Hematopoietic multipotent progenitor cell treated with erythropoietin and hydrocortisone succinate and interleukin-3 and kit ligand, for 6 days (in vitro differentiated cells): ENCODE measurements at regions not wholly inside any gene's neighbourhood (a gene's known extent, or its start where the extent isn't known, plus 50 kb on each side); places are given as distances from the start of the nearest gene placed in this dataset.

Experiments used
- DNase-seq: peaks from one replicate; pipeline ENCODE4 v3.0.0-alpha.2; 2015

- DNase-seq: no peak
These were observed 149.2 kb upstream of the BTG1 start for GRCh38 chr12:92294676-92295440.

GRCh38 chr12:92292016-92292415 lies 146.4 kb upstream of the BTG1 start:
- DNase-seq: no peak

- no peak for DNase-seq
These were observed 145.2 kb upstream of the BTG1 start for GRCh38 chr12:92290886-92291285.

GRCh38 chr12:92290350-92290695 lies 144.7 kb upstream of the BTG1 start:
- DNase-seq: no peak

- no peak for DNase-seq
These were observed 144.1 kb upstream of the BTG1 start for GRCh38 chr12:92289629-92290349.

GRCh38 chr12:92288561-92288960 lies 142.9 kb upstream of the BTG1 start:
- DNase-seq: no peak

- no peak for DNase-seq
These were observed 132.8 kb upstream of the BTG1 start for GRCh38 chr12:92278378-92278828.

GRCh38 chr12:92277795-92278194 lies 132.1 kb upstream of the BTG1 start:
- no peak for DNase-seq

- DNase-seq: no peak
These were observed 130.6 kb upstream of the BTG1 start for GRCh38 chr12:92276276-92276675.

- peak; percentile 43 for DNase-seq
These were observed 130.0 kb upstream of the BTG1 start for GRCh38 chr12:92275443-92276154.

- DNase-seq: no peak
These were observed 127.4 kb upstream of the BTG1 start for GRCh38 chr12:92273076-92273475.

GRCh38 chr12:92272061-92272964 lies 126.7 kb upstream of the BTG1 start:
- DNase-seq: no peak

- no peak for DNase-seq
These were observed 125.7 kb upstream of the BTG1 start for GRCh38 chr12:92271341-92271740.

- no peak for DNase-seq
These were observed 124.9 kb upstream of the BTG1 start for GRCh38 chr12:92270521-92270920.

- no peak for DNase-seq
These were observed 123.3 kb upstream of the BTG1 start for GRCh38 chr12:92268946-92269345.

- no peak for DNase-seq
These were observed 116.0 kb upstream of the BTG1 start for GRCh38 chr12:92261692-92262091.

- no peak for DNase-seq
These were observed 115.4 kb upstream of the BTG1 start for GRCh38 chr12:92261071-92261470.

- no peak for DNase-seq
These were observed 114.1 kb upstream of the BTG1 start for GRCh38 chr12:92259696-92260251.

GRCh38 chr12:92259291-92259690 lies 113.6 kb upstream of the BTG1 start:
- DNase-seq: no peak

GRCh38 chr12:92257261-92257660 lies 111.6 kb upstream of the BTG1 start:
- DNase-seq: no peak

GRCh38 chr12:92255741-92256140 lies 110.1 kb upstream of the BTG1 start:
- no peak for DNase-seq

GRCh38 chr12:92253301-92253700 lies 107.7 kb upstream of the BTG1 start:
- no peak for DNase-seq
